LNCAP (cell line): ENCODE measurements at regions not wholly inside any gene's neighbourhood (a gene's known extent, or its start where the extent isn't known, plus 50 kb on each side); places are given as distances from the start of the nearest gene placed in this dataset.

Experiments used
- TF ChIP-seq, protein P1 (sequence below): fragments of 450-650 bp; IDR thresholded peaks from 2 replicates; pipeline ENCODE4 v1.5.1; 2017; ENCODE audit warnings: mild to moderate bottlenecking

DNA sequence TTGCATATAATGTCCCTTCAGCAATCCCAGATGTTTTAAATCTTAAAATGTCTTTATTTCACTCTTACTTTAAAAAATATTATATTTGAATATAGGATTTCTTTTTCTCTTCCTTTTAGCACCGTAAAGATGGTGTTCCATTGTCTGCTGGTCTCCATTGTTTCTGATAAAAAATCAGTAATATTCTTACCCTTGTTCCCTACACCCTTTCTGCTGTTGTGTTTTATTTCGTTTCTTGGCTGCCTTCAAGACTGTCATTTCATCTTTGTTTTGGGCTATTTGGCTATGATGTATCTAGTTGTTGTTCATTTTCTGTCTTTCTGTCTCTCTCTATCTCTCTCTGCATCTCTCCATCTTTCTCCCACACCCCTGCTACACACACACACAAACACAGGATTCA lies 197.9 kb downstream of the IRX2 start:
- TF ChIP-seq, protein P1, sequence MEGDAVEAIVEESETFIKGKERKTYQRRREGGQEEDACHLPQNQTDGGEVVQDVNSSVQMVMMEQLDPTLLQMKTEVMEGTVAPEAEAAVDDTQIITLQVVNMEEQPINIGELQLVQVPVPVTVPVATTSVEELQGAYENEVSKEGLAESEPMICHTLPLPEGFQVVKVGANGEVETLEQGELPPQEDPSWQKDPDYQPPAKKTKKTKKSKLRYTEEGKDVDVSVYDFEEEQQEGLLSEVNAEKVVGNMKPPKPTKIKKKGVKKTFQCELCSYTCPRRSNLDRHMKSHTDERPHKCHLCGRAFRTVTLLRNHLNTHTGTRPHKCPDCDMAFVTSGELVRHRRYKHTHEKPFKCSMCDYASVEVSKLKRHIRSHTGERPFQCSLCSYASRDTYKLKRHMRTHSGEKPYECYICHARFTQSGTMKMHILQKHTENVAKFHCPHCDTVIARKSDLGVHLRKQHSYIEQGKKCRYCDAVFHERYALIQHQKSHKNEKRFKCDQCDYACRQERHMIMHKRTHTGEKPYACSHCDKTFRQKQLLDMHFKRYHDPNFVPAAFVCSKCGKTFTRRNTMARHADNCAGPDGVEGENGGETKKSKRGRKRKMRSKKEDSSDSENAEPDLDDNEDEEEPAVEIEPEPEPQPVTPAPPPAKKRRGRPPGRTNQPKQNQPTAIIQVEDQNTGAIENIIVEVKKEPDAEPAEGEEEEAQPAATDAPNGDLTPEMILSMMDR, result no peak

DNA sequence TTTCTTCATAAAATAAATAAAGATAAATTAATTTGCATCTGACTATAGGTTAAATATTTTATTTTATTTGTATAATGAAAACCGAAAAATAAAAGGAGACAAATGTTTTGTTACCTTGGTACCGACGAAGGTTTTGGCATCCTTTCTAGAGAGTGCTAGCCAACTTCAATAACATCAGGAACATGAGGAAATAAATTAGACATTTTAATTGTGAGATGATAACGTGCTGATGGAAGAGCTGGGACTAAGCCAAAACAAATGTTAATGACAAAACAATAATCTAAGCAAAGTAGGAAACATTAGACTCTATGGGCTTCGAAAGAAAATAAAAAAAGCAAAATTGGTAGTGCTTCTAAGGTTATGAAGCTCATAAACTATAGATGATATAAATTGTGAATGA lies 201.0 kb downstream of the IRX2 start:
- TF ChIP-seq, protein P1, result no peak

DNA sequence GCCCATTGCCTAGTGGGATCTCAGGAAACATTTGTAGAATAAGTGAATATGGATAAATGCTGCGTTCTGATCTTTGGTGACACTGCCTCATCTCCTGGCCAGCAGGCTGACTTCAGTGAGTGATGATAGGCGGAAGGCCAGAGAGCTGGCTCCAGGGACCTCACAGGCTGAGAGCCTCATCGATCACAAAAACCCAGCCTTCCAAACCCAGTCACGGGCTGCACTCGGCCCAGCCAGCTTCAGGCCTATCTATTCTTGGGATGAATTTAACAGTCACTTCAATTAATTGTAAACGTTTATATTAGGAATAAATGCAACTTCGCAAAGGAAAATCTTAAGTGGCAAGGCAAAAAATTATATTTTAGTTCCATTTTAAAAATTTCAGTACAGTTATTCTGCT lies 201.6 kb downstream of the IRX2 start:
- TF ChIP-seq, protein P1, result no peak

DNA sequence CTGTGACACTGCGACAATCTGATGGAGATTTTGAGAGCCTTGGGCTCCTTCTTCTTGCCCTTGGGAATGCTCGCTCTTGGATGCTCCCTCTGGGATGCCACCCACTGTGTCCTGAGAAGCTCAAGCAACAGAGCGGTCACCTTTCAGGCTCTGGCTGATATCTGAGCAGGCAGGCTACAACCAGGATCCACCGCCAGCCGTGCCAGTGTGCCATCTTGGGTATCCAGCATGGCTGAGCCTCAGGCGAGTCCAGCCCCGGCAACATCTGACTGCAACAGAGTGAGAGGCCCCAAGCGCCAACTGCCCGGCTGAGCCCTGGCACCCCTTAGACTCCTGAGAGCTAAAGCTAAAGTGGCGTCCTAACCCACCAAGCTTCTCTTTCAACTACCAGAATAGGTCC lies 202.1 kb downstream of the IRX2 start:
- TF ChIP-seq, protein P1, result no peak

DNA sequence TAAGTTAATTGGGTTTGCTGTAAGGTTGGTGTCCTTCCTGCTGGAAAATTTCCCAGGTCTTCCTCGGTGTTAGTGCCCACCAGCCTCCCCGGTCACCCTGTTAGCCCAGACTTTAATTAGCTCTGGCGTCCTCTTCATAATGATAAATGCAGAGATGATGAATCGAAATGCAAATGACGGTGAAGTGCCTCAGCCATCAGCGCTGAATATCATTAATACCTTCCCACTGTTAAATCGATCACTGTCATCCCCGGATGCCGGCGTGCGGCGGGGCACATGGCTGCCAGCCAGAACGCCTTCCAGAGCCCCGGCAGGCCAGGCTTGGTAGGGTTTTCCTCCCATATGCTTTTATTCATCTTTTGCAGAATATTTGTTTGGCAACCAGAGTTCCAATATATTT lies 204.5 kb downstream of the IRX2 start:
- TF ChIP-seq, protein P1, result no peak

DNA sequence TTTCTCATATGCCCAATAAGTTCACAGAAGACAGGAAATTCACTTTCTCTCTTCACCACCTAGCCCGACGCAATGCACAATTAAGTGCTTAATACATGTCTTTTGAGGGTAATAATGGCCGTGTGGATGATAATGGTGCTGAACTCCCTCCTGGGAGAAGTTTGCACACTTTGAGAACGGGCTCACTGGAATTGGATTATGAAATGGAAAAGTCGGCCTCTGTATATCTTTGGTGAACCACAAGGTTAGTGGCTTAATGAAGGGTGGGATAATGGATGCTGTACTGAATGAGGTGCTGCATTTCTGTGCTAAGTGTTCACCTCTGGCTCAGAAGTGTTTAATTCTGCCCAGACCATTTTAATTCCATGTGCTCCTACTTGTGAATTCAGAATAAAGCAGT lies 207.5 kb downstream of the IRX2 start:
- TF ChIP-seq, protein P1, result no peak

DNA sequence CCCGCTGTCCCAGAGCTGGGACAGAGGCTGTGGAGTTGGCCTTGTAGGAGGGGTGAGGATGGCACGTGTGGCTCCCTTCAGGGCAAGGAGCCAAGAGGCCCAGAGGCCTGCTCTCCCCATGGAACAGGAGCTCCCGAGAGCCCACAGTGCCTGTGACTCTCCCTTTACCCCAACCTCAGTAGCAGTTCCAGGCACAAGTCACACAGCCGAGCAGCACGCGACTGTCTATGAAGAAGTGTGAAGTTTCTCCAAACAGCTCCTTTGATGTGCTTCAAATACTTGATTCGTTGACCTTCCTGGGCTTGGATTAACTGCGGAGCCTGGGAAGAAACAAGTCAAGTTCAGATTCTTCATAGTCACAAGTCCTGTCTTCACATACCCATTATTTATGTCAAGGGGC lies 208.7 kb downstream of the IRX2 start:
- TF ChIP-seq, protein P1, result no peak

DNA sequence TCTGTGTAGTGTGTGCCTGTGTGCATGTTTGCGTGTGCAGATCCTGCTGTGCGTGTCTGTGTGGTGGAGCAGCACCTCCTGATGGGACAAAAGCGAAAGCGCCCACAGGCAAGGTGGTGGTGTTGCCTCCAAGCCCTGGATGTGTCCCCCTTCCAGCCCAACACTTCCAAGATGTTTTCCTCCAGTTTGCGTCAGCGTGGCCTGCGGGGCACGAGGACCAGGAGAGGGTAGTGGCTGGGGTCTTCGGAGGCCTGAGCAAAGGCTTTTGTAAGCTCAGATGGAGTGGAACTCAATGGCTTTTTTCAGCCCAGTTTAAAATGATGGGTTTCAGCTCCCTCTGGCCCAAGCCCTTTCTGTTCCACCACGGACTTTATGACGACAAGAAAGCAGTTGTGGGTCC lies 209.5 kb downstream of the IRX2 start:
- TF ChIP-seq, protein P1, result no peak
